T47D (cell line): ENCODE measurements at regions not wholly inside any gene's neighbourhood (a gene's known extent, or its start where the extent isn't known, plus 50 kb on each side); places are given as distances from the start of the nearest gene placed in this dataset.

Source experiments
- DNase-seq, 2 experiments: peaks; one replicate each; pipeline versions ENCODE4 v3.0.0 to v3.0.0-alpha.2; 2011 to 2012; ENCODE audit warnings: low read depth in 1 of 2, low spot score in 1 of 2
- JUND ChIP-seq: IDR thresholded peaks from 2 replicates; pipeline ENCODE4 v1.6.1; 2012; ENCODE audit warnings: low read depth
- in situ Hi-C: cut with HindIII; loops from 2 replicates; pipeline ENCODE4 v1.10.0; 2016; ENCODE audit warnings: low sequenced_read_pairs, low pct_unique_long_range_greater_than_20kb

- DNase-seq: peak in 1 of 2 experiments; percentile 78
- in situ Hi-C loops: no loop called here
- no peak for TF ChIP-seq JUND
Observed at GRCh38 chr3:194275721-194276120, 75.4 kb downstream of the CPN2 start.

GRCh38 chr3:194276768-194277103 lies 74.4 kb downstream of the CPN2 start:
- TF ChIP-seq JUND: no peak
- in situ Hi-C loops: no loop called here
- no peak for DNase-seq

GRCh38 chr3:194277104-194277785 lies 73.9 kb downstream of the CPN2 start:
- peak in 1 of 2 experiments; percentile 47 for DNase-seq
- in situ Hi-C loops: no loop called here

GRCh38 chr3:194277786-194278130 lies 73.4 kb downstream of the CPN2 start:
- in situ Hi-C loops: no loop called here
- peak in 1 of 2 experiments; percentile 45 for DNase-seq
- no peak for TF ChIP-seq JUND

More at GRCh38 chr3:194277104-194277785, 73.9 kb downstream of the CPN2 start:
- TF ChIP-seq JUND: no peak

- TF ChIP-seq JUND: no peak
- DNase-seq: no peak
Observed at GRCh38 chr3:194278186-194278845, 72.8 kb downstream of the CPN2 start.

GRCh38 chr3:194279101-194279500 lies 72.0 kb downstream of the CPN2 start:
- DNase-seq: no peak
- in situ Hi-C loops: no loop called here
- TF ChIP-seq JUND: no peak

More at GRCh38 chr3:194278186-194278845, 72.8 kb downstream of the CPN2 start:
- in situ Hi-C loops: no loop called here

GRCh38 chr3:194279701-194280360 lies 71.3 kb downstream of the CPN2 start:
- in situ Hi-C loops: no loop called here
- no peak for TF ChIP-seq JUND
- no peak for DNase-seq

- in situ Hi-C loops: no loop called here
- TF ChIP-seq JUND: no peak
- no peak for DNase-seq
Observed at GRCh38 chr3:194280777-194281176, 70.4 kb downstream of the CPN2 start.

- TF ChIP-seq JUND: no peak
- DNase-seq: no peak
- in situ Hi-C loops: no loop called here
Observed at GRCh38 chr3:194281306-194281705, 69.8 kb downstream of the CPN2 start.

- no peak for DNase-seq
- in situ Hi-C loops: no loop called here
Observed at GRCh38 chr3:194281766-194282165, 69.4 kb downstream of the CPN2 start.

GRCh38 chr3:194282436-194283122 lies 68.5 kb downstream of the CPN2 start:
- no peak for TF ChIP-seq JUND
- no peak for DNase-seq
- in situ Hi-C loops: no loop called here

More at GRCh38 chr3:194281766-194282165, 69.4 kb downstream of the CPN2 start:
- no peak for TF ChIP-seq JUND

- no peak for TF ChIP-seq JUND
- in situ Hi-C loops: no loop called here
- DNase-seq: no peak
Observed at GRCh38 chr3:194283221-194284006, 67.7 kb downstream of the CPN2 start.
